H9 (cell line): ENCODE measurements at regions not wholly inside any gene's neighbourhood (a gene's known extent, or its start where the extent isn't known, plus 50 kb on each side); places are given as distances from the start of the nearest gene placed in this dataset.

ENCODE experiments used
- DNase-seq: peaks from one replicate; pipeline ENCODE4 v3.0.0-alpha.2; 2017
- H2AFZ ChIP-seq: one replicate; pipeline ENCODE4 v1.6.1; 2013; ENCODE audit warnings: mild to moderate bottlenecking, low read length, control low read depth, moderate library complexity
- H2AK5ac ChIP-seq: 2 replicates; pipeline ENCODE4 v1.6.1; 2013; ENCODE audit warnings: low read length, control low read depth, mixed read lengths; ENCODE audit not compliant: insufficient read length
- H2BK120ac ChIP-seq: one replicate; pipeline ENCODE4 v1.6.1; 2013; ENCODE audit warnings: low read depth, mild to moderate bottlenecking, low read length, control low read depth, inconsistent platforms; ENCODE audit not compliant: poor library complexity, severe bottlenecking
- H2BK12ac ChIP-seq: 2 replicates; pipeline ENCODE4 v1.6.1; 2013; ENCODE audit warnings: low read length, control low read depth, mixed read lengths, low read depth; ENCODE audit not compliant: insufficient read length
- H2BK15ac ChIP-seq: 2 replicates; pipeline ENCODE4 v1.6.1; 2013; ENCODE audit warnings: low read depth, low read length, control low read depth
- H2BK20ac ChIP-seq: one replicate; pipeline ENCODE4 v1.6.1; 2013; ENCODE audit warnings: low read depth, mild to moderate bottlenecking, low read length, control low read depth, inconsistent platforms; ENCODE audit not compliant: poor library complexity, severe bottlenecking
- H2BK5ac ChIP-seq: 2 replicates; pipeline ENCODE4 v1.6.1; 2013; ENCODE audit warnings: low read length, control low read depth, mixed read lengths; ENCODE audit not compliant: insufficient read length
- H3K14ac ChIP-seq: 2 replicates; pipeline ENCODE4 v1.6.1; 2013; ENCODE audit warnings: low read length, control low read depth; ENCODE audit not compliant: insufficient read depth
- H3K18ac ChIP-seq: 2 replicates; pipeline ENCODE4 v1.6.1; 2013; ENCODE audit warnings: low read depth, mild to moderate bottlenecking, mixed read lengths, low read length, control low read depth; ENCODE audit not compliant: insufficient read length
- H3K23ac ChIP-seq: 2 replicates; pipeline ENCODE4 v1.6.1; 2013; ENCODE audit warnings: low read length, control low read depth, mixed read lengths, low read depth; ENCODE audit not compliant: insufficient read length
- H3K23me2 ChIP-seq: 2 replicates; pipeline ENCODE4 v1.6.1; 2013; ENCODE audit warnings: low read depth, mild to moderate bottlenecking, mixed read lengths, low read length, control low read depth; ENCODE audit not compliant: insufficient read length, poor library complexity, severe bottlenecking
- H3K27ac ChIP-seq: 2 replicates; pipeline ENCODE4 v1.5.1; 2013; ENCODE audit warnings: low read length, control low read depth, mixed read lengths, low read depth; ENCODE audit not compliant: insufficient read length
- H3K27me3 ChIP-seq: 2 replicates; pipeline ENCODE4 v1.6.1; 2013; ENCODE audit warnings: low read length, control low read depth, inconsistent platforms; ENCODE audit not compliant: insufficient read depth
- H3K4ac ChIP-seq: 2 replicates; pipeline ENCODE4 v1.6.1; 2013; ENCODE audit warnings: low read depth, mild to moderate bottlenecking, control low read depth, inconsistent platforms, low read length, moderate library complexity
- H3K4me1 ChIP-seq: 2 replicates; pipeline ENCODE4 v1.6.1; 2013; ENCODE audit warnings: low read length, control low read depth, inconsistent platforms; ENCODE audit not compliant: insufficient read depth
- H3K4me2 ChIP-seq: 2 replicates; pipeline ENCODE4 v1.6.1; 2013; ENCODE audit warnings: low read length, control low read depth, mixed read lengths; ENCODE audit not compliant: insufficient read length, insufficient read depth
- H3K56ac ChIP-seq: 2 replicates; pipeline ENCODE4 v1.6.1; 2013; ENCODE audit warnings: low read depth, mild to moderate bottlenecking, mixed read lengths, low read length, control low read depth; ENCODE audit not compliant: insufficient read length
- H3K79me1 ChIP-seq: 2 replicates; pipeline ENCODE4 v1.6.1; 2013; ENCODE audit warnings: low read depth, mild to moderate bottlenecking, moderate library complexity, low read length, control low read depth, inconsistent platforms; ENCODE audit not compliant: insufficient read depth, poor library complexity, severe bottlenecking
- H3K79me2 ChIP-seq: 2 replicates; pipeline ENCODE4 v1.6.1; 2013; ENCODE audit warnings: low read length, control low read depth, inconsistent platforms; ENCODE audit not compliant: insufficient read depth
- H3K9ac ChIP-seq: 2 replicates; pipeline ENCODE4 v1.6.1; 2013; ENCODE audit warnings: low read length, control low read depth, mixed read lengths; ENCODE audit not compliant: insufficient read length; ENCODE audit errors: extremely low read depth
- H3K9me3 ChIP-seq: one replicate; pipeline ENCODE4 v1.6.1; 2013; ENCODE audit warnings: low read depth, low read length, inconsistent platforms; ENCODE audit not compliant: control insufficient read depth
- H3T11ph ChIP-seq: one replicate; pipeline ENCODE4 v1.6.1; 2013; ENCODE audit warnings: mild to moderate bottlenecking, low read length, control low read depth, inconsistent platforms
- H4K20me1 ChIP-seq: one replicate; pipeline ENCODE4 v1.6.1; 2013; ENCODE audit not compliant: control insufficient read depth, insufficient read length, insufficient read depth
- H4K5ac ChIP-seq: 2 replicates; pipeline ENCODE4 v1.6.1; 2013; ENCODE audit warnings: low read depth, mild to moderate bottlenecking, mixed read lengths, low read length, control low read depth; ENCODE audit not compliant: insufficient read length
- H4K8ac ChIP-seq: replicated peaks from 2 replicates; pipeline ENCODE4 v1.6.1; 2013; ENCODE audit warnings: low read length, control low read depth, mixed read lengths, low read depth; ENCODE audit not compliant: insufficient read length
- H4K91ac ChIP-seq: 2 replicates; pipeline ENCODE4 v1.6.1; 2013; ENCODE audit warnings: low read depth, mild to moderate bottlenecking, moderate library complexity, mixed read lengths, low read length, control low read depth; ENCODE audit not compliant: insufficient read length
- H3K27ac Mint-ChIP-seq, 3 experiments: 2 replicates in 2 of 3; 3 replicates in 1 of 3; pipeline ENCODE4 v1.8.0; 2020 to 2021; ENCODE audit warnings: mixed read lengths in 3 of 3, mild to moderate bottlenecking in 1 of 3, moderate library complexity in 1 of 3
- H3K27me3 Mint-ChIP-seq: 2 replicates; pipeline ENCODE4 v1.8.0; 2021; ENCODE audit warnings: low read depth, mild to moderate bottlenecking, moderate library complexity, mixed read lengths
- H3K36me3 Mint-ChIP-seq, 3 experiments: 2 replicates in 2 of 3; 3 replicates in 1 of 3; pipeline ENCODE4 v1.8.0; 2020 to 2021; ENCODE audit warnings: low read depth in 3 of 3, mixed read lengths in 3 of 3; ENCODE audit not compliant: insufficient read depth in 1 of 3
- H3K4me1 Mint-ChIP-seq, 2 experiments: 2 replicates each; pipeline ENCODE4 v1.8.0; 2020; ENCODE audit warnings: mixed read lengths in 2 of 2
- H3K4me3 Mint-ChIP-seq, 2 experiments: 2 replicates in 1 of 2; 3 replicates in 1 of 2; pipeline ENCODE4 v1.8.0; 2020 to 2021; ENCODE audit warnings: mild to moderate bottlenecking in 2 of 2, mixed read lengths in 2 of 2, moderate library complexity in 1 of 2
- H3K9me3 Mint-ChIP-seq, 2 experiments: 2 replicates in 1 of 2; 3 replicates in 1 of 2; pipeline ENCODE4 v1.8.0; 2020; ENCODE audit warnings: mild to moderate bottlenecking in 2 of 2, mixed read lengths in 2 of 2, moderate library complexity in 1 of 2
- CTCF ChIP-seq: fragments of 200-600 bp; sonication (generic); conservative IDR thresholded peaks from 3 replicates; pipeline ENCODE4 v1.8.0; 2021; ENCODE audit warnings: antibody characterized with exemption, mild to moderate bottlenecking
- WGBS: extraction: QIAGEN DNeasy Blood & Tissue Kit; methylation state at CpG from one replicate; pipeline ENCODE4 v1.1.7; 2013; ENCODE audit warnings: missing lambda C conversion rate, low lambda C conversion rate, mixed read lengths; ENCODE audit not compliant: insufficient read length; ENCODE audit errors: extremely low coverage; 5-methylcytosine and 5-hydroxymethylcytosine counted together

- Histone ChIP-seq H2AFZ (no peak overlapping the region), H3K23ac (no peak overlapping the region), H3K27ac (no peak overlapping the region), H3K9ac (no peak overlapping the region), H3K4ac (no peak overlapping the region), H3K4me1 (no peaks in the 10 kb centered on the region), H4K8ac (no peak overlapping the region), H3K18ac (no peak overlapping the region), H4K91ac (no peak overlapping the region), H2AK5ac (no peak overlapping the region), H3K79me1 (no peaks in the 10 kb centered on the region), H4K20me1 (no peaks in the 10 kb centered on the region), H3K79me2 (no peaks in the 10 kb centered on the region), H2BK120ac (no peak overlapping the region), H3K27me3 (no peaks in the 10 kb centered on the region), H3K23me2 (no peaks in the 10 kb centered on the region), H3K14ac (no peak overlapping the region), H3K9me3 (no peaks in the 10 kb centered on the region), H3T11ph (no peak overlapping the region), H2BK12ac (no peak overlapping the region), H2BK20ac (no peak overlapping the region), H2BK15ac (no peak overlapping the region), H2BK5ac (no peak overlapping the region), H4K5ac (no peak overlapping the region), H3K56ac (no peak overlapping the region), H3K4me2 (no peak overlapping the region)
- no peaks in the 10 kb centered on the region for H3K4me1 Mint-ChIP-seq
- no peaks in the 10 kb centered on the region; a peak in 1 of 5 replicates for H3K9me3 Mint-ChIP-seq
- WGBS = no CpG with 5 or more reads among the region's 1 CpG
- no peak overlapping the region for H3K27ac Mint-ChIP-seq
- no peak overlapping the region for H3K4me3 Mint-ChIP-seq
- no peaks in the 10 kb centered on the region for H3K27me3 Mint-ChIP-seq
- no peak for TF ChIP-seq CTCF
- no peaks in the 10 kb centered on the region for H3K36me3 Mint-ChIP-seq
- DNase-seq = no peak
Measured at GRCh38 chr7:113794573-113794972, 124.2 kb downstream of the PPP1R3A start.
